Esophagus muscularis mucosa (tissue), 4 donors: ENCODE measurements at regions not wholly inside any gene's neighbourhood (a gene's known extent, or its start where the extent isn't known, plus 50 kb on each side); places are given as distances from the start of the nearest gene placed in this dataset.

Experiments
- DNase-seq: peaks from one replicate; pipeline ENCODE4 v3.0.0-alpha.2; 2017; ENCODE audit errors: extremely low spot score
- H3K27ac ChIP-seq, 4 donors: fragments of 200-600 bp; sonication (generic); replicated peaks in 1 of 4; 1 replicate in 3 of 4; 2 replicates in 1 of 4; pipeline ENCODE4 v1.5.1; 2016 to 2019; ENCODE audit warnings: mild to moderate bottlenecking in 1 of 4
- H3K27me3 ChIP-seq, 4 donors: fragments of 200-600 bp; sonication (generic); one replicate each; pipeline versions ENCODE4 v1.5.1 to v1.6.0; 2016 to 2019
- H3K36me3 ChIP-seq, 4 donors: fragments of 200-600 bp; sonication (generic); one replicate each; pipeline ENCODE4 v1.5.1; 2016 to 2019
- H3K4me1 ChIP-seq, 4 donors: fragments of 200-600 bp; sonication (generic); one replicate each; pipeline ENCODE4 v1.5.1; 2016 to 2019
- H3K4me3 ChIP-seq, 4 donors: fragments of 200-600 bp; sonication (generic); 1 replicate in 2 of 4; 2 replicates in 2 of 4; pipeline ENCODE4 v1.5.1; 2016 to 2019; ENCODE audit warnings: mild to moderate bottlenecking in 4 of 4, moderate library complexity in 1 of 4
- H3K9me3 ChIP-seq, 4 donors: fragments of 200-600 bp; sonication (generic); 1 replicate in 3 of 4; 2 replicates in 1 of 4; pipeline ENCODE4 v1.5.1; 2016 to 2019
- CTCF ChIP-seq, 3 experiments: fragments of 200-600 bp in 2 of 3; fragments of 450-650 bp in 1 of 3; sonication (generic) in 2 of 3; IDR thresholded peaks; one replicate each; pipeline ENCODE4 v1.5.1; 2017 to 2019; ENCODE audit warnings: antibody characterized with exemption in 3 of 3, mild to moderate bottlenecking in 2 of 3, moderate library complexity in 1 of 3
- EP300 ChIP-seq: sonication (generic); formaldehyde crosslinking; IDR thresholded peaks from one replicate; pipeline ENCODE4 v1.6.1; 2017; ENCODE audit warnings: antibody characterized with exemption
- POLR2A ChIP-seq: fragments of 450-650 bp; IDR thresholded peaks from one replicate; pipeline ENCODE4 v1.6.1; 2017; ENCODE audit warnings: antibody characterized with exemption, moderate library complexity, mild to moderate bottlenecking, low read depth
- POLR2AphosphoS5 ChIP-seq, 2 donors: sonication (generic); formaldehyde crosslinking; IDR thresholded peaks; one replicate each; pipeline ENCODE4 v1.6.1; 2017; ENCODE audit warnings: antibody characterized with exemption in 2 of 2
- WGBS: methylation state at CpG from one replicate; pipeline ENCODE4 v1.1.5; 2018; 5-methylcytosine and 5-hydroxymethylcytosine counted together
- intact Hi-C: fragments of 100-400 bp; cut with DNase I; formaldehyde crosslinking; loops from one replicate; pipeline ENCODE4 v1.15.1; 2023

GRCh38 chr3:156604642-156605144 lies 49.8 kb upstream of the SSR3 start:
- Histone ChIP-seq H3K4me3 (no peak overlapping the region), H3K9me3 (no peaks in the 10 kb centered on the region), H3K4me1 (peaks cover 16 to 63% (median 38%) of the 10 kb centered on the region in 4 donors), H3K27me3 (no peaks in the 10 kb centered on the region), H3K27ac (peak overlapping the region in 1 of 4 donors; percentile 60), H3K36me3 (no peaks in the 10 kb centered on the region)
- intact Hi-C loops = no loop called here
- 92% methylated on average over 1 of the region's 2 CpGs for WGBS
- no peak for TF ChIP-seq EP300
- TF ChIP-seq POLR2A = no peak
- no peak for TF ChIP-seq CTCF (IDR thresholded peaks at IDR 0.05)
- no peak for TF ChIP-seq POLR2AphosphoS5 (IDR thresholded peaks at IDR 0.05)
- peak; percentile 66 for DNase-seq
